IPS-NIHi7 (cell line): ENCODE measurements at regions not wholly inside any gene's neighbourhood (a gene's known extent, or its start where the extent isn't known, plus 50 kb on each side); places are given as distances from the start of the nearest gene placed in this dataset.

Experiments used
- DNase-seq: peaks from one replicate; pipeline ENCODE4 v3.0.0; 2012; ENCODE audit warnings: mixed read lengths; ENCODE audit errors: extremely low spot score

GRCh38 chr10:30256084-30256483 lies 93.0 kb downstream of the MTPAP start:
- no peak for DNase-seq

GRCh38 chr10:30254926-30255325 lies 94.2 kb downstream of the MTPAP start:
- no peak for DNase-seq

GRCh38 chr10:30248728-30249127 lies 100.3 kb downstream of the MTPAP start:
- no peak for DNase-seq

GRCh38 chr10:30247704-30248103 lies 101.4 kb downstream of the MTPAP start:
- no peak for DNase-seq

- DNase-seq, result no peak
Observed at GRCh38 chr10:30241422-30242110, 107.5 kb downstream of the MTPAP start.

GRCh38 chr10:30238836-30239235 lies 110.2 kb downstream of the MTPAP start:
- no peak for DNase-seq

GRCh38 chr10:30233186-30233959 lies 115.7 kb downstream of the MTPAP start:
- no peak for DNase-seq

GRCh38 chr10:30231709-30232108 lies 117.4 kb downstream of the MTPAP start:
- DNase-seq, result no peak

GRCh38 chr10:30231071-30231652 lies 117.9 kb downstream of the MTPAP start:
- DNase-seq, result no peak

GRCh38 chr10:30229536-30229935 lies 119.5 kb downstream of the MTPAP start:
- DNase-seq, result no peak

GRCh38 chr10:30228417-30229036 lies 120.6 kb downstream of the MTPAP start:
- DNase-seq, result no peak

- no peak for DNase-seq
Observed at GRCh38 chr10:30227481-30227880, 121.6 kb downstream of the MTPAP start.

- DNase-seq, result no peak
Observed at GRCh38 chr10:30219971-30220751, 128.9 kb downstream of the MTPAP start.

- no peak for DNase-seq
Observed at GRCh38 chr10:30216821-30217220, 132.3 kb downstream of the MTPAP start.

- no peak for DNase-seq
Observed at GRCh38 chr10:30215623-30216022, 133.5 kb downstream of the MTPAP start.

GRCh38 chr10:30215141-30215540 lies 133.9 kb downstream of the MTPAP start:
- no peak for DNase-seq

GRCh38 chr10:30210296-30210695 lies 138.8 kb downstream of the MTPAP start:
- no peak for DNase-seq

GRCh38 chr10:30208330-30208729 lies 140.7 kb downstream of the MTPAP start:
- no peak for DNase-seq

GRCh38 chr10:30207485-30208052 lies 141.5 kb downstream of the MTPAP start:
- DNase-seq, result no peak

- DNase-seq, result no peak
Observed at GRCh38 chr10:30200017-30200415, 140.6 kb upstream of the JCAD start.

- no peak for DNase-seq
Observed at GRCh38 chr10:30199376-30200016, 140.1 kb upstream of the JCAD start.
